K562 (cell line): ENCODE measurements at regions not wholly inside any gene's neighbourhood (a gene's known extent, or its start where the extent isn't known, plus 50 kb on each side); places are given as distances from the start of the nearest gene placed in this dataset.

ENCODE experiments used
- ATAC-seq: fragments of 200-7000 bp; cut with Tn5 transposase; 3 replicates; pipeline ENCODE4 v1.9.1; 2020; ENCODE audit warnings: moderate library complexity
- BruUV-seq: library from RNA; stranded (reverse); fragments of 400-500 nt; replicated peaks from 2 replicates; lab custom pipeline; 2021; lab: Mats Ljungman, UMichigan
- CTCF ChIA-PET: fragments of 300-600 bp; formaldehyde crosslinking; extraction: SDS; loops from one replicate; lab custom pipeline; 2021; ENCODE audit warnings: low intra/inter-chr PET ratio; lab: Yijun Ruan, JAX
- POLR2A ChIA-PET: fragments of 300-600, 350-650 bp; sonication (Branson Sonifier 250); formaldehyde crosslinking; extraction: SDS; loops from one replicate; lab custom pipeline; 2021; ENCODE audit warnings: antibody characterized with exemption, inconsistent platforms; lab: Yijun Ruan, JAX
- DNase-seq, 4 experiments: peaks; one replicate each; pipeline versions ENCODE4 v3.0.0 to v3.0.0-alpha.2; 2011 to 2018; ENCODE audit warnings: low spot score in 3 of 4, mixed read lengths in 3 of 4; ENCODE audit errors: extremely low read depth in 1 of 4
- FAIRE-seq: peaks from 2 replicates; lab custom pipeline; 2011; peaks lifted over from hg19 to GRCh38; lab: Jason Lieb, UNC
- H2AFZ ChIP-seq: 2 replicates; pipeline ENCODE4 v1.6.0; 2011; ENCODE audit warnings: low read depth, low read length, control low read depth, inconsistent platforms
- H3K27ac ChIP-seq: fragments of 200-600 bp; 3 replicates; pipeline ENCODE4 v1.8.0; 2011; ENCODE audit warnings: low read depth, mild to moderate bottlenecking, control low read depth, inconsistent platforms, low read length, moderate library complexity, mixed read lengths; ENCODE audit errors: extremely low read depth
- H3K27me3 ChIP-seq, 2 experiments: fragments of 300-600 bp in 1 of 2; 2 replicates in 1 of 2; 3 replicates in 1 of 2; pipeline versions ENCODE4 v1.6.0 to v1.8.0; 2011; ENCODE audit warnings: inconsistent platforms in 2 of 2, low read length in 2 of 2, mild to moderate bottlenecking in 1 of 2, mixed read lengths in 1 of 2, moderate library complexity in 1 of 2; ENCODE audit not compliant: control insufficient read depth in 2 of 2, insufficient read depth in 2 of 2
- H3K36me3 ChIP-seq: fragments of 300-600 bp; 3 replicates; pipeline ENCODE4 v1.8.0; 2011; ENCODE audit warnings: mild to moderate bottlenecking, low read length, inconsistent platforms; ENCODE audit not compliant: control insufficient read depth, insufficient read depth
- H3K4me1 ChIP-seq, 2 experiments: fragments of 200-600 bp in 1 of 2; replicated peaks in 1 of 2; 2 replicates in 1 of 2; 3 replicates in 1 of 2; pipeline versions ENCODE4 v1.5.1 to v1.8.0; 2011; ENCODE audit warnings: inconsistent platforms in 2 of 2, low read length in 2 of 2, mild to moderate bottlenecking in 1 of 2, mixed read lengths in 1 of 2, moderate library complexity in 1 of 2; ENCODE audit not compliant: control insufficient read depth in 2 of 2, insufficient read depth in 2 of 2
- H3K4me2 ChIP-seq: 2 replicates; pipeline ENCODE4 v1.6.1; 2011; ENCODE audit warnings: low read length, control low read depth, inconsistent platforms, mixed read lengths; ENCODE audit not compliant: insufficient read depth
- H3K4me3 ChIP-seq: fragments of 200-600 bp; sonication (generic), shearing (Covaris generic); 2 replicates; pipeline ENCODE4 v1.5.1; 2016; ENCODE audit warnings: control low read depth, inconsistent platforms
- H3K79me2 ChIP-seq: fragments of 200-600 bp; 3 replicates; pipeline ENCODE4 v1.8.0; 2011; ENCODE audit warnings: low read length, inconsistent platforms; ENCODE audit not compliant: control insufficient read depth, insufficient read depth
- H3K9ac ChIP-seq, 2 experiments: 2 replicates each; pipeline versions ENCODE4 v1.6.0 to v1.6.1; 2011; ENCODE audit warnings: low read depth in 2 of 2, low read length in 2 of 2, control low read depth in 1 of 2, inconsistent platforms in 1 of 2, mild to moderate bottlenecking in 1 of 2, mixed read lengths in 1 of 2; ENCODE audit not compliant: insufficient read depth in 1 of 2
- H3K9me1 ChIP-seq: one replicate; pipeline ENCODE4 v1.6.0; 2011; ENCODE audit warnings: inconsistent platforms, mild to moderate bottlenecking, low read length, moderate library complexity; ENCODE audit not compliant: control insufficient read depth, insufficient read depth
- H3K9me3 ChIP-seq: replicated peaks from 2 replicates; pipeline ENCODE4 v1.5.1; 2011; ENCODE audit warnings: low read depth, low read length, inconsistent platforms; ENCODE audit not compliant: control insufficient read depth, insufficient read depth
- H4K20me1 ChIP-seq: replicated peaks from 2 replicates; pipeline ENCODE4 v1.6.1; 2011; ENCODE audit warnings: low read length, inconsistent platforms, mixed read lengths; ENCODE audit not compliant: control insufficient read depth, insufficient read depth
- ASH1L ChIP-seq: fragments of 450-650 bp; IDR thresholded peaks from 2 replicates; pipeline ENCODE4 v1.6.1; 2018; ENCODE audit warnings: borderline replicate concordance, mild to moderate bottlenecking, low read depth; ENCODE audit not compliant: partially characterized antibody
- CEBPZ ChIP-seq: fragments of 150-350 bp; IDR thresholded peaks from 2 replicates; pipeline ENCODE4 v1.6.1; 2014; ENCODE audit warnings: low read depth, mild to moderate bottlenecking, low read length, borderline replicate concordance
- JUNB ChIP-seq: fragments of 450-650 bp; formaldehyde crosslinking; conservative IDR thresholded peaks from 2 replicates; pipeline ENCODE4 v1.4.0; 2020; ENCODE audit warnings: mild to moderate bottlenecking
- LEF1 ChIP-seq: fragments of 450-650 bp; IDR thresholded peaks from 2 replicates; pipeline ENCODE4 v1.6.1; 2016; ENCODE audit warnings: mild to moderate bottlenecking
- PTRF ChIP-seq: fragments of 450-650 bp; IDR thresholded peaks from 2 replicates; pipeline ENCODE4 v1.6.1; 2016; ENCODE audit warnings: mild to moderate bottlenecking, missing genetic modification characterization, missing compliant biosample characterization
- TSHZ1 ChIP-seq: fragments of 250-450 bp; sonication (Bioruptor Pico); IDR thresholded peaks from 2 replicates; pipeline ENCODE4 v1.4.0; 2020; ENCODE audit warnings: mild to moderate bottlenecking, moderate library complexity
- U2AF2 ChIP-seq: fragments of 200-400 bp; formaldehyde crosslinking; optimal IDR thresholded peaks from 2 replicates; pipeline ENCODE3; 2017; ENCODE audit warnings: low read depth, mild to moderate bottlenecking, low read length
- WGBS: fragments of 100-300 bp; shearing (Covaris generic); methylation state at CpG from one replicate; pipeline ENCODE4 v1.1.6; 2016; ENCODE audit warnings: low coverage, mixed read lengths; ENCODE audit not compliant: insufficient coverage; ENCODE audit errors: missing lambda C conversion rate; 5-methylcytosine and 5-hydroxymethylcytosine counted together
- in situ Hi-C: fragments of 300-500 bp; cut with MboI; formaldehyde crosslinking; loops from 4 replicates; pipeline ENCODE4 v1.15.0; 2018; ENCODE audit warnings: inconsistent platforms, mixed read lengths
- intact Hi-C: fragments of 100-400 bp; cut with micrococcal nuclease; formaldehyde crosslinking; loops from 2 replicates; pipeline ENCODE4 v1.14.2; 2022

GRCh38 chr17:27946513-27946912 is 53.3 kb upstream of the LYRM9 start (continued):
- no peak for TF ChIP-seq TSHZ1 (CRISPR knock-in tag)

GRCh38 chr17:27947005-27947406 is 53.8 kb upstream of the LYRM9 start:
- no peaks in the 10 kb centered on the region for H3K36me3 ChIP-seq
- CTCF ChIA-PET, result no interaction called here
- ATAC-seq, result no peak
- no peak overlapping the region for H3K4me3 ChIP-seq
- BruUV-seq, result no TSS peak
- 24% methylated on average over 4 of the region's 4 CpGs for WGBS
- POLR2A ChIA-PET, result no interaction called here
- no peak overlapping the region for H3K9ac ChIP-seq
- TF ChIP-seq JUNB (CRISPR knock-in tag) (no peak), PTRF (tag) (no peak), LEF1 (no peak), ASH1L (no peak), CEBPZ (no peak), U2AF2 (no peak)
- peaks cover 0 to 4% of the 10 kb centered on the region in 2 experiments; a peak in 2 of 5 replicates for H3K4me1 ChIP-seq
- no peak overlapping the region for H2AFZ ChIP-seq
- H4K20me1 ChIP-seq, result no peaks in the 10 kb centered on the region
- DNase-seq, result no peak
- intact Hi-C loops, result no loop called here
- H3K9me3 ChIP-seq, result no peaks in the 10 kb centered on the region
- H3K27ac ChIP-seq, result no peak overlapping the region
- no peak overlapping the region for H3K4me2 ChIP-seq
- H3K9me1 ChIP-seq, result no peaks in the 10 kb centered on the region
- no peak for FAIRE-seq
- H3K79me2 ChIP-seq, result no peaks in the 10 kb centered on the region
- in situ Hi-C loops, result no loop called here
- no peaks in the 10 kb centered on the region for H3K27me3 ChIP-seq
